GM10266 (cell line): ENCODE measurements at regions not wholly inside any gene's neighbourhood (a gene's known extent, or its start where the extent isn't known, plus 50 kb on each side); places are given as distances from the start of the nearest gene placed in this dataset.

Experiments used
- DNase-seq: peaks from one replicate; pipeline ENCODE4 v3.0.0; 2012; ENCODE audit errors: extremely low spot score
- CTCF ChIP-seq: IDR thresholded peaks from 2 replicates; pipeline ENCODE4 v1.5.1; 2012; ENCODE audit warnings: mild to moderate bottlenecking, low read depth; ENCODE audit not compliant: control insufficient read depth, insufficient read depth; ENCODE audit errors: missing control alignments

- DNase-seq: no peak
- TF ChIP-seq CTCF: no peak
These were observed 55.8 kb upstream of the PRDM11 start for GRCh38 chr11:45090607-45091006.

GRCh38 chr11:45091563-45092403 is 54.7 kb upstream of the PRDM11 start:
- TF ChIP-seq CTCF: no peak
- DNase-seq: no peak

DNA sequence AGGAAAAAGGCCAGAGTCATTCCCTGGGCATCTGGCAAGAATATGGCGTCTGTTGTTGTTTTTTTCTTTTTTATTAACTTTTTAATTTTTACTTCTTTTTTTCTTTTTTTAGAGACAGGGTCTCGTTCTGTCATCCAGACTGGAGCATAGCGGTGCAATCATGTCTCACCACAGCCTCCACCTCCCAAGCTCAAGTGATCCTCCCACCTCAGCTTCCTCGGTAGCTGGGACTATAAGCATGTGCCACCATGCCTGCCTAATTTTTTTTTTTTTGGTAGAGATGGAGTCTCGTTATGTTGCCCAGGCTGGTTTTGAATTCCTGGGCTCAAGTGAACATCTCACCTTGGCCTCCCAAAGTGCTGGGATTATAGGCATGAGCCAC is 54.0 kb upstream of the PRDM11 start:
- DNase-seq: no peak
- no peak for TF ChIP-seq CTCF

GRCh38 chr11:45092901-45093760 is 53.3 kb upstream of the PRDM11 start:
- no peak for DNase-seq

DNA sequence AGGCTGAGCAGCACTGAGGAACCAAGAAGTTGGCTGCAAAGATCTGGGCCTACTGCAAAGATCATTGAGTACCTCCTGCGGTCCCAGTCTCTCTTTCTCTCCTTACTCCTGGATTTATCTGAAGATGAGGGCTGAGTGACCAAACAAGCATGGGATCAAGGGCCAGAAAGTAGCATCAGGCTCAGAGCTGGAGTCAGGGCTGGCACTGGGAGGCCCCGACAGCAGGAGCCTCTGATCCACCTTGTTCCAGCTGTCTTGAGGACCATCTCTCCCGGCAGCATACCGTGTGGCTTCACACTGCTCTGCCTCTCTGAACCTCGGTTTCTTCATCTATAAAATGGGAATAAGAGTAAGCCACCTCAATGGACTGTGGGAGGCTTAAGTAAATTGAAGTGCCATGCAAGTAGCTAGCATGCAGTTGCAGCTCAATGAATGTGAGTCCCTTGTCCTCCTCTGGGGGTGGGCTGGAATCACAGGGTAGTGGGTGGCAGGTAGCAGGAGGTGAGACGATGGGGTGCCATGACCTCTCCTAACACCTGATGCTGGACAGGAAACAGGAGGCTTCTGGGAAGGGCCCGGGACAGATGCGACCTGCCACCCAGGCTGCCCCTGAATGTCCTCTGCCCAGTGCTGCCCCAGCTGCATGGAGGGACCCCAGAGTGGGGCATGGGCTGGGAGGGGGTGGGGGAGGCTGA is 52.5 kb upstream of the PRDM11 start:
- no peak for TF ChIP-seq CTCF
- no peak for DNase-seq

More at GRCh38 chr11:45092901-45093760, 53.3 kb upstream of the PRDM11 start:
- TF ChIP-seq CTCF: no peak

GRCh38 chr11:45094958-45095690 is 51.3 kb upstream of the PRDM11 start:
- no peak for TF ChIP-seq CTCF
- no peak for DNase-seq
